ENCODE measurements at regions not wholly inside any gene's neighbourhood (a gene's known extent, or its start where the extent isn't known, plus 50 kb on each side); places are given as distances from the start of the nearest gene placed in this dataset.
"Not testable (repeated sequence)": the region's sequence is repeated elsewhere in the genome, so short reads cannot be mapped to it uniquely, and the experiment has no call there.

DNA sequence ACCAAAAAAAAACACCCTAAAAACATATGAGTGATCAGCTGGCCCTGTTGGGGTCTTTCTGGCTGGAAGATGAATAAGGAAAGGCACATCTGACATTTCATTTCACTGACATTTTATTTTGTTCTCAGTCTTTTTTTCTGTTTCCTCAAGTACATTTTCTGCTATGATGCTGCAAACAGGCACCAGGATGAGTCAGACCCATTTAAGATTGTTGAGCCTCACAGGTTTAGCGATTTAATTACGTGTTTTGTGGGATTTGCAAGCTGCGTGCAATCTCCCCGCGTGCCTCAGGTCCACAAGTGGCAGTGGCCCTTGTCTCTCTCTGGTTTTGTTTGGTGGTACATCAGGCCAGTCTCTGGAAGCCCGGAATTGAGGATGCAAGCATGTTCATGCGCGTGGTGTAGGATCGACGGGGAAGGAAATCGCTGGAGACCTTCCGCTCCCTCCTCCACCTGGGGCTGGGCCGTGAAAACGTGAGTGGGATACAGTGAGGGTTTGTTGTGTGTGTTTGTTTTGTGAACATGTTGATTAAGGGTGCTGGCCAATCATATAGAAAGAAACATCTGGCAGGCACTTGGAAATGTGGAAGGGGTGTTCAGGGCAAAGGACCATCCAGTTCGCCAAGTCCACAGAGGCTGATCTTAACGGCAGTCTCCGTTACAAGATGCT, 120.2 kb upstream of the ZNF516 start:
- Histone ChIP-seq H3K9me3 (ENCODE audit: low read length) (no peaks in the 10 kb centered on the region), H3K4me3 (ENCODE audit: low read length) (no peak overlapping the region), H3K4me1 (ENCODE audit: insufficient read depth, low read length) (peaks cover 18% of the 10 kb centered on the region), H3K27me3 (ENCODE audit: insufficient read depth, low read length) (no peaks in the 10 kb centered on the region), H3K36me3 (ENCODE audit: insufficient read depth, low read length) (no peaks in the 10 kb centered on the region), H2AFZ (ENCODE audit: low read depth, low read length) (no peak overlapping the region)

DNA sequence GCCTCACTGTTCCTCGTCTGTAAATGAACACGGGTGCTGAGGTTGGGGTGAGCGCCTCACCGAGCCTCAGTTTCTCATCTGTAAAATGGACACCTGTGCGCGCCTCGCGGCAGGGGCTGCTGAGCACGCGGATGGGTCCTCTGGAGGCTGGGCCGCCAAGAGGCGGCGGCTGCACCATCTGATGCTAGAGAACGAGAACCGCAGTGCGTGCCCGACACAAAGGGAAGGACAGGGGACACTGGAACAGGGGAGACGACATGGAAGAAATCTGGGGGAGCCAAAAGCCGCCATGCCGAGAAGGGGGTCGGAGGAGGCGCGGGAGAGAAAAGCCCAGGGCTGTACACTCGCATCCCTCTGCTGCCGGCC, 118.7 kb upstream of the ZNF516 start:
- Histone ChIP-seq H3K9me3 (ENCODE audit: low read length) (no peaks in the 10 kb centered on the region), H3K4me3 (ENCODE audit: low read length) (no peak overlapping the region), H3K4me1 (ENCODE audit: insufficient read depth, low read length) (peaks cover 10% of the 10 kb centered on the region), H2AFZ (ENCODE audit: low read depth, low read length) (no peak overlapping the region), H3K27me3 (ENCODE audit: insufficient read depth, low read length) (no peaks in the 10 kb centered on the region), H3K36me3 (ENCODE audit: insufficient read depth, low read length) (no peaks in the 10 kb centered on the region)

- Histone ChIP-seq H3K9me3 (ENCODE audit: low read length) (no peaks in the 10 kb centered on the region), H3K27me3 (ENCODE audit: insufficient read depth, low read length) (no peaks in the 10 kb centered on the region), H3K4me3 (ENCODE audit: low read length) (no peak overlapping the region), H3K36me3 (ENCODE audit: insufficient read depth, low read length) (no peaks in the 10 kb centered on the region), H2AFZ (ENCODE audit: low read depth, low read length) (no peak overlapping the region), H3K4me1 (ENCODE audit: insufficient read depth, low read length) (peaks cover 10% of the 10 kb centered on the region)
Observed at GRCh38 chr18:76613053-76613754, 118.2 kb upstream of the ZNF516 start.

DNA sequence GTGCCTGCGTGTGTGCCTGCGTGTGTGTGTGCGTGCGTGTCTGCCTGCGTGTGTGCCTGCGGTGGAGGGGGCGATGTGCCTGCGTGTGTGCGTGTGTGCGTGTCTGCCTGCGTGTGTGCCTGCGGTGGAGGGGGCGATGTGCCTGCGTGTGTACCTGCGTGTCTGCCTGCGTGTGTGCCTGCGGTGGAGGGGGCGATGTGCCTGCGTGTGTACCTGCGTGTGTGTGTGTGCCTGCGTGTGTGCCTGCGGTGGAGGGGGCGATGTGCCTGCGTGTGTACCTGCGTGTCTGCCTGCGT, 116.7 kb upstream of the ZNF516 start:
- H3K27me3 ChIP-seq (ENCODE audit: insufficient read depth, low read length); H3K36me3 ChIP-seq (ENCODE audit: insufficient read depth, low read length); H3K4me3 ChIP-seq (ENCODE audit: low read length); H2AFZ ChIP-seq (ENCODE audit: low read depth, low read length); H3K9me3 ChIP-seq (ENCODE audit: low read length): not testable (repeated sequence)
- H3K4me1 ChIP-seq (ENCODE audit: insufficient read depth, low read length), result peaks cover 10% of the 10 kb centered on the region

DNA sequence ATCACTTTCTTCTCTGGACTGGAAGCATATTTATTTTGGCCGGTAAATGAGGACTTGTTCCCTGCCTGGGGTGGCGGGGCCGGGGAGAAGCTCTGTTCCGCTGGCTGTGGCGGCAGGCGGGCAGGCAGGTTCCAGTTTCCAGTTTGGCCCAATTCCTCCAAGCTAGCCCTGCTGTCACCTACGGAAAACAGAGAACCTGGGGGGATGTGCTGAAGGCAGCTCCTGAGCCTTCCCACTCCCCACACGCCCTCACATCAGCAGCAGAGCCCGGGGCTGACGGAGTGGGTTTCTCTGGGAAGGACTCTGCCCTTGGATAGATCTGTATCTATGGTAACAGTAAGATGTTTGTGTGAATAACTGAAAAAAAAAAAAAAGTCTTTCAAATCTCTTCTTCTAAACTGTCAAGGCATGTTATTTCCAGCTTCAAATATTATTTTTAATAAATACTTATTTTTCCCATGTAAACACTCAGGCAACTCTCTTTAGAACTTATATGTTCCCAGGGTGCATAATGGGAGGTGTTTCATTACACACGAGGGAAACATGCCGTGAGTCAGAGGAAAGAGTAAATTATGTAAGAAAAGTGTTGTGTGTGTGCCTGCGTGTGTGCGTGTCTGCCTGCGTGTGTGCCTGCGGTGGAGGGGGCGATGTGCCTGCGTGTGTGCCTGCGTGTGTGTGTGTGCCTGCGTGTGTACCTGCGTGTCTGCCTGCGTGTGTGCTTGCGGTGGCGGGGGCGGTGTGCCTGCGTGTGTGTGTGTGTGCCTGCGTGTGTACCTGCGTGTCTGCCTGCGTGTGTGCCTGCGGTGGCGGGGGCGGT, 116.1 kb upstream of the ZNF516 start:
- Histone ChIP-seq H3K27me3 (ENCODE audit: insufficient read depth, low read length) (no peaks in the 10 kb centered on the region), H3K36me3 (ENCODE audit: insufficient read depth, low read length) (no peaks in the 10 kb centered on the region), H3K9me3 (ENCODE audit: low read length) (no peaks in the 10 kb centered on the region), H3K4me1 (ENCODE audit: insufficient read depth, low read length) (peaks cover 10% of the 10 kb centered on the region), H2AFZ (ENCODE audit: low read depth, low read length) (no peak overlapping the region), H3K4me3 (ENCODE audit: low read length) (no peak overlapping the region)

- Histone ChIP-seq H3K36me3 (ENCODE audit: insufficient read depth, low read length) (no peaks in the 10 kb centered on the region), H3K4me3 (ENCODE audit: low read length) (no peak overlapping the region), H3K27me3 (ENCODE audit: insufficient read depth, low read length) (no peaks in the 10 kb centered on the region), H3K4me1 (ENCODE audit: insufficient read depth, low read length) (peaks cover 10% of the 10 kb centered on the region), H2AFZ (ENCODE audit: low read depth, low read length) (no peak overlapping the region), H3K9me3 (ENCODE audit: low read length) (no peaks in the 10 kb centered on the region)
Observed at GRCh38 chr18:76610012-76610411, 115.0 kb upstream of the ZNF516 start.

GRCh38 chr18:76605341-76605929, 110.4 kb upstream of the ZNF516 start:
- Histone ChIP-seq H3K36me3 (ENCODE audit: insufficient read depth, low read length) (no peaks in the 10 kb centered on the region), H3K4me1 (ENCODE audit: insufficient read depth, low read length) (peaks cover 6% of the 10 kb centered on the region), H3K4me3 (ENCODE audit: low read length) (no peak overlapping the region), H2AFZ (ENCODE audit: low read depth, low read length) (no peak overlapping the region), H3K9me3 (ENCODE audit: low read length) (no peaks in the 10 kb centered on the region), H3K27me3 (ENCODE audit: insufficient read depth, low read length) (no peaks in the 10 kb centered on the region)

DNA sequence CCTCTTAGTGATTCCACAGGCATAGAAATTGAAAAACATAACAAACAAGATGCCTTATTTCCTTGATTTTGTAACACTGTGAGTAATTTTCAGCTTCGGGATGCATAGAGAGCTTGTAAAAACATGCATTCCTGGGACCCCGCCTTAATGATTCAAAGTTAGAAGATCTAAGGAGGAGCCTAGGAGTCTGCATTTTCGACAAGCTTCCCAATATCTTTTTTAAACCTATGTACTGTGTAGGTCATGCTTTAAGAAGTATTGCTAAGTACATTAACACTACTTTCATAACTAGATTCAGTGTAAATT, 109.8 kb upstream of the ZNF516 start:
- Histone ChIP-seq H2AFZ (ENCODE audit: low read depth, low read length) (no peak overlapping the region), H3K4me1 (ENCODE audit: insufficient read depth, low read length) (peaks cover 2% of the 10 kb centered on the region), H3K4me3 (ENCODE audit: low read length) (no peak overlapping the region), H3K27me3 (ENCODE audit: insufficient read depth, low read length) (no peaks in the 10 kb centered on the region), H3K9me3 (ENCODE audit: low read length) (no peaks in the 10 kb centered on the region), H3K36me3 (ENCODE audit: insufficient read depth, low read length) (no peaks in the 10 kb centered on the region)

DNA sequence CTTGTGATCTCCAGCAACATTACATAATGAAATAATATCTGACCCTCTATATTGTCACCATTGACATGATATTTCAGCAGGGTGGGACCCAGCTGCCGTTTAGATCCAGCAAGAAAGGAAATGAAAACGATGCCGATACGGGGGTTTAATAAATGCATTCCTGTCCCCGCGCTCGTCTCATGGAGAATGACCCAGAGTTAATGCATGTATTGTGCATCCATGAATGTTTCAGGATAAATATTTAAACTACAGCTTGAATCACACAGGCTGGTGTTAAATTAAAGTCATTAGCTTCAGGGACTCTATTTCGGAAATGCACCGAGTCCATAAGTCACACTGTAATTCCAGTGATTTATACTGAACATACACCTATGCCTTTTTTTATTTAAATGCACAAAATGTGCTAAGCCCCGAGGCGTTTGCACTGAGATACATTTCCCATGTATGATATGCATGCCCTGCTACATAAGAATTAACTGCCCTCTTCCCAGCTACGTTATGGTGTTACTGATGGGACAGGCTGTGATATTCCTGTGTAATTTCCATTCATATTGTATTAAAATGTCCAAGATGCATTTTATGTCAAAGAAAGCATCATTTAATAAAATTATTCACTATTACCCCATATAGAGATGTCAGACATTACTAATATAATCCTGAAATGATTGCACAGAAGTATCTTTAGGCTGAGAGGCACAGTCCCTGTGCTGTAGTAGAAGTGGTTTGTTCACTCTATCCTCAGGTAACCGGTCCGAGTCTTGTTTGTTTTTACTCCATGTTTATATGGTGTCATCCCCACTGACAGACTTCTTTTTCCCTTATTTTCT, 109.3 kb upstream of the ZNF516 start:
- peaks cover 2% of the 10 kb centered on the region for H3K4me1 ChIP-seq (ENCODE audit: insufficient read depth, low read length)
- no peaks in the 10 kb centered on the region for H3K27me3 ChIP-seq (ENCODE audit: insufficient read depth, low read length)
- H3K36me3 ChIP-seq (ENCODE audit: insufficient read depth, low read length), result no peaks in the 10 kb centered on the region
- no peak overlapping the region for H3K4me3 ChIP-seq (ENCODE audit: low read length)
- no peak overlapping the region for H2AFZ ChIP-seq (ENCODE audit: low read depth, low read length)
- no peaks in the 10 kb centered on the region for H3K9me3 ChIP-seq (ENCODE audit: low read length)

GRCh38 chr18:76602191-76602590, 107.1 kb upstream of the ZNF516 start:
- Histone ChIP-seq H3K9me3 (ENCODE audit: low read length) (no peaks in the 10 kb centered on the region), H3K4me1 (ENCODE audit: insufficient read depth, low read length) (peaks cover 2% of the 10 kb centered on the region), H3K36me3 (ENCODE audit: insufficient read depth, low read length) (no peaks in the 10 kb centered on the region)

DNA sequence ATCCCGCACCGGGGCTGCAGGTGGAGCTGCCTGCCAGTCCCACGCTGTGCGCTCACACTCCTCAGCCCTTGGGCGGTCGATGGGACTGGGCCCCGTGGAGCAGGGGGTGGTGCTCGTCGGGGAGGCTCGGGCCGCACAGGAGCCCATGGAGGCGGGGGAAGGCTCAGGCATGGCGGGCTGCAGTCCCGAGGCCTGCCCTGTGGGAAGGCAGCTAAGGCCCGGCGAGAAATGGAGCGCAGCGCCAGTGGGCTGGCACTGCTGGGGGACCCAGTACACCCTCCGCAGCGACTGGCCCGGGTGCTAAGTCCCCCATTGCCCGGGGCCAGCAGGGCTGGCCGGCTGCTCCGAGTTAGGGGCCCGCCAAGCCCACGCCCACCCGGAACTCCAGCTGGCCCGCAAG, 105.0 kb upstream of the ZNF516 start:
- not testable (repeated sequence) for H3K27me3 ChIP-seq (ENCODE audit: insufficient read depth, low read length); H3K9me3 ChIP-seq (ENCODE audit: low read length); H2AFZ ChIP-seq (ENCODE audit: low read depth, low read length); H3K4me3 ChIP-seq (ENCODE audit: low read length); H3K4me1 ChIP-seq (ENCODE audit: insufficient read depth, low read length); H3K36me3 ChIP-seq (ENCODE audit: insufficient read depth, low read length)

More at GRCh38 chr18:76602191-76602590, 107.1 kb upstream of the ZNF516 start:
- no peak overlapping the region for H2AFZ ChIP-seq (ENCODE audit: low read depth, low read length)
- no peak overlapping the region for H3K4me3 ChIP-seq (ENCODE audit: low read length)
- no peaks in the 10 kb centered on the region for H3K27me3 ChIP-seq (ENCODE audit: insufficient read depth, low read length)

DNA sequence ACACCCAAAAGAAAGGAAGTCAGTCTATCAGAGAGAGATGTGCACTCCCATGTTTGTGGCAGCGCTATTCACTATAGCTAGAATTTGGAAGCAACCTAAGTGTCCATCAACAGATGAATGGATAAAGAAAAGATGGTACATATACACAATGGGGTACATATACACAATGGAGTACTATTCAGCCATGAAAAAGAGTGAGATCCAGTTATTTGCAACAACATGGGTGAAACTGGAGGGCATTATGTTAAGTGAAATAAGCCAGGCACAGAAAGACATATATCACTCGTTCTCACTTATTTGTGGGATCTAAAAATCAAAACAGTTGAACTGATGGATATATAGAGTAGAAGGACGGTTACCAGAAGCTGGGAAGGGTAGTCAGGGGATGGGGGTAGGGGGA, 99.9 kb upstream of the ZNF516 start:
- Histone ChIP-seq H2AFZ (ENCODE audit: low read depth, low read length) (no peak overlapping the region), H3K4me3 (ENCODE audit: low read length) (no peak overlapping the region), H3K9me3 (ENCODE audit: low read length) (peaks cover 1% of the 10 kb centered on the region), H3K4me1 (ENCODE audit: insufficient read depth, low read length) (no peaks in the 10 kb centered on the region), H3K36me3 (ENCODE audit: insufficient read depth, low read length) (no peaks in the 10 kb centered on the region), H3K27me3 (ENCODE audit: insufficient read depth, low read length) (peaks cover 5% of the 10 kb centered on the region)

- Histone ChIP-seq H3K4me1 (ENCODE audit: insufficient read depth, low read length) (no peaks in the 10 kb centered on the region), H3K36me3 (ENCODE audit: insufficient read depth, low read length) (no peaks in the 10 kb centered on the region), H2AFZ (ENCODE audit: low read depth, low read length) (no peak overlapping the region), H3K27me3 (ENCODE audit: insufficient read depth, low read length) (peaks cover 5% of the 10 kb centered on the region), H3K4me3 (ENCODE audit: low read length) (no peak overlapping the region), H3K9me3 (ENCODE audit: low read length) (peaks cover 1% of the 10 kb centered on the region)
Observed at GRCh38 chr18:76593843-76594242, 98.8 kb upstream of the ZNF516 start.

All from neuron (in vitro differentiated cells).